Smooth muscle cell (in vitro differentiated cells): ENCODE measurements at regions not wholly inside any gene's neighbourhood (a gene's known extent, or its start where the extent isn't known, plus 50 kb on each side); places are given as distances from the start of the nearest gene placed in this dataset.

Experiments used
- DNase-seq: peaks from one replicate; lab custom pipeline; 2025; ENCODE audit not compliant: unreplicated experiment; lab: John Stamatoyannopoulos, UW
- H2AFZ ChIP-seq: fragments of 200-600 bp; sonication (generic); 2 replicates; pipeline ENCODE4 v1.6.0; 2016; ENCODE audit warnings: antibody characterized with exemption, low read depth, mild to moderate bottlenecking
- H3F3A ChIP-seq: fragments of 200-600 bp; sonication (generic); 2 replicates; pipeline ENCODE4 v1.6.0; 2017; ENCODE audit warnings: antibody characterized with exemption, low read depth
- H3K27ac ChIP-seq: fragments of 200-600 bp; sonication (generic); 2 replicates; pipeline ENCODE4 v1.5.1; 2016; ENCODE audit warnings: low read depth, mild to moderate bottlenecking
- H3K27me3 ChIP-seq: fragments of 200-600 bp; sonication (generic); 2 replicates; pipeline ENCODE4 v1.6.1; 2016; ENCODE audit warnings: low read depth, mild to moderate bottlenecking
- H3K36me3 ChIP-seq: fragments of 200-600 bp; sonication (generic); 2 replicates; pipeline ENCODE4 v1.5.1; 2016; ENCODE audit warnings: low read depth
- H3K4me1 ChIP-seq: fragments of 200-600 bp; sonication (generic); 2 replicates; pipeline ENCODE4 v1.5.1; 2016; ENCODE audit warnings: low read depth
- H3K4me2 ChIP-seq: fragments of 200-600 bp; sonication (generic); 2 replicates; pipeline ENCODE4 v1.6.0; 2016; ENCODE audit warnings: mild to moderate bottlenecking
- H3K4me3 ChIP-seq: fragments of 200-600 bp; sonication (generic); 2 replicates; pipeline ENCODE4 v1.5.1; 2016; ENCODE audit warnings: mild to moderate bottlenecking
- H3K79me2 ChIP-seq: fragments of 200-600 bp; sonication (generic); 2 replicates; pipeline ENCODE4 v1.6.0; 2016; ENCODE audit warnings: low read depth, mild to moderate bottlenecking
- H3K9ac ChIP-seq: fragments of 200-600 bp; sonication (generic); 2 replicates; pipeline ENCODE4 v1.6.0; 2016; ENCODE audit warnings: low read depth
- H3K9me3 ChIP-seq: fragments of 200-600 bp; sonication (generic); replicated peaks from 2 replicates; pipeline ENCODE4 v1.5.1; 2016; ENCODE audit warnings: low read depth
- H4K20me1 ChIP-seq: fragments of 200-600 bp; sonication (generic); 2 replicates; pipeline ENCODE4 v1.6.0; 2016; ENCODE audit warnings: low read depth
- CTCF ChIP-seq: fragments of 200-600 bp; sonication (generic); IDR thresholded peaks from 2 replicates; pipeline ENCODE4 v1.5.1; 2017; ENCODE audit warnings: borderline replicate concordance, mild to moderate bottlenecking, antibody characterized with exemption; ENCODE audit not compliant: insufficient read depth, poor library complexity, severe bottlenecking
- WGBS: methylation state at CpG from one replicate; pipeline ENCODE4 v1.1.7; 2016; ENCODE audit warnings: low lambda C conversion rate; 5-methylcytosine and 5-hydroxymethylcytosine counted together

- no peaks in the 10 kb centered on the region for H3K4me1 ChIP-seq
- no peak overlapping the region for H3K4me2 ChIP-seq
- no peaks in the 10 kb centered on the region for H4K20me1 ChIP-seq
- no peak overlapping the region for H3K27ac ChIP-seq
- H3F3A ChIP-seq, result no peaks in the 10 kb centered on the region
- 87% methylated on average over 3 of the region's 3 CpGs for WGBS
- H3K9ac ChIP-seq, result no peak overlapping the region
- H3K9me3 ChIP-seq, result no peaks in the 10 kb centered on the region
- no peaks in the 10 kb centered on the region for H3K79me2 ChIP-seq
- no peak overlapping the region for H2AFZ ChIP-seq
- H3K27me3 ChIP-seq, result no peaks in the 10 kb centered on the region
- no peaks in the 10 kb centered on the region for H3K36me3 ChIP-seq
- TF ChIP-seq CTCF, result no peak
- no peak for DNase-seq
- no peak overlapping the region for H3K4me3 ChIP-seq
Measured at GRCh38 chr4:158371158-158371557, 150.5 kb upstream of the RXFP1 start.

- H3K9me3 ChIP-seq, result no peaks in the 10 kb centered on the region
- H3K79me2 ChIP-seq, result no peaks in the 10 kb centered on the region
- TF ChIP-seq CTCF, result no peak
- no peak overlapping the region for H3K27ac ChIP-seq
- H3F3A ChIP-seq, result no peaks in the 10 kb centered on the region
- H2AFZ ChIP-seq, result no peak overlapping the region
- DNase-seq, result no peak
- WGBS, result 63% methylated on average over 4 of the region's 4 CpGs
- H3K9ac ChIP-seq, result no peak overlapping the region
- H3K27me3 ChIP-seq, result no peaks in the 10 kb centered on the region
- H4K20me1 ChIP-seq, result no peaks in the 10 kb centered on the region
- no peaks in the 10 kb centered on the region for H3K4me1 ChIP-seq
- H3K36me3 ChIP-seq, result no peaks in the 10 kb centered on the region
- no peak overlapping the region for H3K4me3 ChIP-seq
- H3K4me2 ChIP-seq, result no peak overlapping the region
Measured at GRCh38 chr4:158374318-158374717, 147.4 kb upstream of the RXFP1 start.

- H3F3A ChIP-seq, result no peaks in the 10 kb centered on the region
- H2AFZ ChIP-seq, result no peak overlapping the region
- H3K4me2 ChIP-seq, result no peak overlapping the region
- no peaks in the 10 kb centered on the region for H3K9me3 ChIP-seq
- H3K79me2 ChIP-seq, result no peaks in the 10 kb centered on the region
- H3K27ac ChIP-seq, result no peak overlapping the region
- 81% methylated on average over 4 of the region's 4 CpGs for WGBS
- no peaks in the 10 kb centered on the region for H3K36me3 ChIP-seq
- TF ChIP-seq CTCF, result no peak
- no peak overlapping the region for H3K4me3 ChIP-seq
- no peaks in the 10 kb centered on the region for H3K4me1 ChIP-seq
- no peak overlapping the region for H3K9ac ChIP-seq
- no peak for DNase-seq
- no peaks in the 10 kb centered on the region for H3K27me3 ChIP-seq
- no peaks in the 10 kb centered on the region for H4K20me1 ChIP-seq
Measured at GRCh38 chr4:158376106-158376840, 145.4 kb upstream of the RXFP1 start.

- Histone ChIP-seq H3K36me3 (no peaks in the 10 kb centered on the region), H3K27me3 (no peaks in the 10 kb centered on the region), H3K4me3 (no peak overlapping the region), H3K4me1 (no peaks in the 10 kb centered on the region), H3K4me2 (no peak overlapping the region), H3K27ac (no peak overlapping the region), H4K20me1 (no peaks in the 10 kb centered on the region), H3K9me3 (no peaks in the 10 kb centered on the region), H3F3A (no peaks in the 10 kb centered on the region), H3K79me2 (no peaks in the 10 kb centered on the region), H2AFZ (no peak overlapping the region), H3K9ac (no peak overlapping the region)
- TF ChIP-seq CTCF, result no peak
- DNase-seq, result no peak
- 97% methylated on average over 1 of the region's 1 CpG for WGBS
Measured at GRCh38 chr4:158384414-158384813, 137.3 kb upstream of the RXFP1 start.
